ENCODE measurements at regions not wholly inside any gene's neighbourhood (a gene's known extent, or its start where the extent isn't known, plus 50 kb on each side); places are given as distances from the start of the nearest gene placed in this dataset.

DNA sequence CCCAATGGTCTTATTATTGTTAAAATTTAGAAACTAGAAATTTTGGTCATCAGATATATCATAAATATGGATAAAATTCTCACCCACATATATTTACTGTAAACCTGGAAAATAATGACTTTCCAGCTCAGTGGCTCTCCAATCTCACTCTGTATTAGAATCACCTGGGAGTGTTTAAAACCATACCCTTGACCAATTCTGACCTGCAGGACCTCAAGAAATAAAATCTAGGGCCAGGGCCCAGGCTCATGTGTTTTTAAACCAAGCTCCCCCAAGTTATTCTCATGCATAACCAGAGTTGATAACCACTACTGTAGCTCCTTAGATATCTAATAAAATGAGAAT lies 372.1 kb downstream of the SHQ1 start:
- no peak for DNase-seq (ENCODE audit: extremely low spot score, unreplicated experiment)
- no peaks in the 10 kb centered on the region for H3K36me3 Mint-ChIP-seq (ENCODE audit: unreplicated experiment)
- no peaks in the 10 kb centered on the region for H3K4me1 Mint-ChIP-seq (ENCODE audit: unreplicated experiment)
- no peak overlapping the region for H3K4me3 Mint-ChIP-seq (ENCODE audit: unreplicated experiment)
- H3K27me3 Mint-ChIP-seq (ENCODE audit: unreplicated experiment): no peaks in the 10 kb centered on the region
- no peaks in the 10 kb centered on the region for H3K9me3 Mint-ChIP-seq (ENCODE audit: unreplicated experiment)
- no peak overlapping the region for H3K27ac Mint-ChIP-seq (ENCODE audit: unreplicated experiment)
- TF ChIP-seq, protein P1, sequence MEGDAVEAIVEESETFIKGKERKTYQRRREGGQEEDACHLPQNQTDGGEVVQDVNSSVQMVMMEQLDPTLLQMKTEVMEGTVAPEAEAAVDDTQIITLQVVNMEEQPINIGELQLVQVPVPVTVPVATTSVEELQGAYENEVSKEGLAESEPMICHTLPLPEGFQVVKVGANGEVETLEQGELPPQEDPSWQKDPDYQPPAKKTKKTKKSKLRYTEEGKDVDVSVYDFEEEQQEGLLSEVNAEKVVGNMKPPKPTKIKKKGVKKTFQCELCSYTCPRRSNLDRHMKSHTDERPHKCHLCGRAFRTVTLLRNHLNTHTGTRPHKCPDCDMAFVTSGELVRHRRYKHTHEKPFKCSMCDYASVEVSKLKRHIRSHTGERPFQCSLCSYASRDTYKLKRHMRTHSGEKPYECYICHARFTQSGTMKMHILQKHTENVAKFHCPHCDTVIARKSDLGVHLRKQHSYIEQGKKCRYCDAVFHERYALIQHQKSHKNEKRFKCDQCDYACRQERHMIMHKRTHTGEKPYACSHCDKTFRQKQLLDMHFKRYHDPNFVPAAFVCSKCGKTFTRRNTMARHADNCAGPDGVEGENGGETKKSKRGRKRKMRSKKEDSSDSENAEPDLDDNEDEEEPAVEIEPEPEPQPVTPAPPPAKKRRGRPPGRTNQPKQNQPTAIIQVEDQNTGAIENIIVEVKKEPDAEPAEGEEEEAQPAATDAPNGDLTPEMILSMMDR (IDR thresholded peaks at IDR 0.05): no peak

DNA sequence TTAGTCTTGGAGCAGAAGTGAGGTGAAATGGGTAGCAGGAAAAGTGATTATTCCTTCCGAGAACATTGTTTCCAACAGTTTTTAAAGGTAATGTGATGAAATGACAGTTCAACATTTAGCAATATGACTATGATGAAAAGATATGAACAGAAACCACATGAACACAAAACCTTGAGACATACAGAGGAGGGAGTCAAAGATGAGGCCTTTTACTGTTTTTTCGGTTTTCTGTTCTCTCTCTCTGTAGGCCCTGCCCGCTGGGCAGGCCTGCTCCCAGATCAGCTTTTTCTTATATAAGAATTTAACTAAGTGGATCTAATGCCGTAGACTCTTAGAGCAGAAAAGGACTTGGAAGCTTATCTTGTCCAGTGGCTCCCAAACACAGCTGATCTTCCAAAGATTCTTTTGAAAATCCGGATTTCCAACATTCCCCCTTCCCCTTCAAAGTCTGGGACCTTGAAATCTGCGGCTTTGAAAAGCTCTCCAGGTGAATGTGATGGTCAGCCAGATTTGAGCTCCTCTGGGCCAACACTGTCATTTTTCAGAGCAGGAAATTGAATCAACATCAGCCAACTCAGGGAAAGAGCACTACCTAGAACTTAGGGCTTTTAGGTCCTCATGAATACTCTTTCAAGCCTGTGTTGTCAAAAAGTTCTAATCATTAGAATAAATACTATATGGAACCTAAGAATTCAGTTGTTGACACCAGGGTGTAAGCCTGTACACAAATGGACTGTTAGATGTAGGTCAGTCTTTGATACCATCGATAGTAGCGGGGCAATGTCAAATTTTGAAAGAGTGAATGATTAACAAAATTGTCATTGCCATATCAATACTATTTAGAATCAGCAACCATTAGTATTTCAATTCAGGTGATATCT lies 372.7 kb downstream of the SHQ1 start:
- H3K9me3 Mint-ChIP-seq (ENCODE audit: unreplicated experiment): no peaks in the 10 kb centered on the region

DNA sequence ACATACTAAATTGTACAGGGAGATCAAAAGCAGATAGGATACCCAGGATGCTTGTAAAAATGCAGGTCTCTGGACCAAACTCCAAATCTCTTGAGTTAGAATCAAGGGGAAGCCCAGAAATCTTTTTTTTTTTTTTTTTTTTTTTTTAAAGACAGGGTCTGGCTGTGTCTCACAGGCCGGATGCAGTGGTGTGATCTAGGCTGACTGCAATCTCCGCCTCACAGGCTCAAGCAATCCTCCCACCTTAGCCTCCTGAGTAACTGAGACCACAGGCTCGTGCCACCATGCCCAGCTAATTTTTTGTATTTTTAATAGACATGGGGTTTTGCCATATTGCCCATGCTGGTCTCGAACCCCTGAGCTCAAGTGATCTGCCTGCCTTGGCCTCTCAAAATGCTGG lies 373.5 kb downstream of the SHQ1 start:
- Mint-ChIP-seq H3K9me3 (ENCODE audit: unreplicated experiment) (no peaks in the 10 kb centered on the region), H3K27ac (ENCODE audit: unreplicated experiment) (no peak overlapping the region), H3K4me1 (ENCODE audit: unreplicated experiment) (no peaks in the 10 kb centered on the region), H3K36me3 (ENCODE audit: unreplicated experiment) (no peaks in the 10 kb centered on the region), H3K27me3 (ENCODE audit: unreplicated experiment) (peaks cover under 1% of the 10 kb centered on the region), H3K4me3 (ENCODE audit: unreplicated experiment) (no peak overlapping the region)
- TF ChIP-seq, protein P1 (IDR thresholded peaks at IDR 0.05): no peak
- DNase-seq (ENCODE audit: extremely low spot score, unreplicated experiment): no peak

More for the DNA sequence above, 372.7 kb downstream of the SHQ1 start:
- no peaks in the 10 kb centered on the region for H3K36me3 Mint-ChIP-seq (ENCODE audit: unreplicated experiment)
- TF ChIP-seq, protein P1 (IDR thresholded peaks at IDR 0.05): no peak
- no peak for DNase-seq (ENCODE audit: extremely low spot score, unreplicated experiment)
- H3K27me3 Mint-ChIP-seq (ENCODE audit: unreplicated experiment): no peaks in the 10 kb centered on the region
- H3K4me1 Mint-ChIP-seq (ENCODE audit: unreplicated experiment): no peaks in the 10 kb centered on the region
- no peak overlapping the region for H3K27ac Mint-ChIP-seq (ENCODE audit: unreplicated experiment)
- no peak overlapping the region for H3K4me3 Mint-ChIP-seq (ENCODE audit: unreplicated experiment)

DNA sequence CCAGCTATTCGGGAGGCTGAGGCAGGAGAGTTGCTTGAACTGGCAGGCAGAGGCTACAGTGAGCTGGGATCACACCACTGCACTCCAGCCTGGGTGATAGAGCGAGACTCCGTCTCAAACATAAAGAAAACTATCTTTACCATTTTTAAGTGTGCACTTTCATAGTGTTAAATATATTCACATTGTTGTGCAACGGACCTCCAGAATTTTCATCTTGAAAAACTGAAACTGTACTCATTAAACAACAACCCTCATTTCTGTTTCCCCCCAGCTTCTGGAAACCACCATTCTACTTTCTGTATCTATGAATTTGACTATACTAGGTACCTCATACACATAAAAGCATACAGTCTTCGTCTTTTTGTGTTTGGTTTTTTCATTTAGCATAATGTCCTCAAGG lies 375.1 kb downstream of the SHQ1 start:
- no peak for DNase-seq (ENCODE audit: extremely low spot score, unreplicated experiment)
- TF ChIP-seq, protein P1 (IDR thresholded peaks at IDR 0.05): no peak
- Mint-ChIP-seq H3K9me3 (ENCODE audit: unreplicated experiment) (no peaks in the 10 kb centered on the region), H3K4me1 (ENCODE audit: unreplicated experiment) (no peaks in the 10 kb centered on the region), H3K27me3 (ENCODE audit: unreplicated experiment) (peaks cover 9% of the 10 kb centered on the region), H3K4me3 (ENCODE audit: unreplicated experiment) (no peak overlapping the region), H3K36me3 (ENCODE audit: unreplicated experiment) (no peaks in the 10 kb centered on the region), H3K27ac (ENCODE audit: unreplicated experiment) (no peak overlapping the region)

DNA sequence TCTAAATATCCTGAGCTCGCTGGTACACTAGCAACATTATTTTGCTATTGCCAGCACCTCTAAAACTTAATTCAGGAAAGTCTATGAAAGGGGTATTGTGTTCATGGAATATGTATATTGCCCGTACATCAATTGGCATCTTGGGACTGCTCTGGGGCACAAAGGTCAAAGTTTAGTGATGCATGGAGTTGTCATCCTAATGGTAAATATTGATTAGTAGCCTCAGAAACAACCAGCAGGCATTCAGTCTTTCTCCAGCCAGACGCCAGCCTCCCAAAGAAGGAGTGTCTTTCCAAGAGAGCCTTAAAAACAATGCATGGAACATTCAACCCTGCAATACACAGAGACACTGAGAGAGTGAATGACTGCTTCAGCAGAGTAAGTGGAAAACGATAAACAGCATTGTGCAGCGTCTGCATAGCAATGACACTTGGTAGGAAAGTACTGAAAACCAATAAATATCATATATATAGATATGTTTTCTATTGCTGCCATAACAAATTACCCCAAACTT lies 377.3 kb downstream of the SHQ1 start:
- Mint-ChIP-seq H3K36me3 (ENCODE audit: unreplicated experiment) (no peaks in the 10 kb centered on the region), H3K27ac (ENCODE audit: unreplicated experiment) (no peak overlapping the region), H3K4me3 (ENCODE audit: unreplicated experiment) (no peak overlapping the region), H3K9me3 (ENCODE audit: unreplicated experiment) (no peaks in the 10 kb centered on the region), H3K4me1 (ENCODE audit: unreplicated experiment) (no peaks in the 10 kb centered on the region), H3K27me3 (ENCODE audit: unreplicated experiment) (peaks cover 26% of the 10 kb centered on the region)
- no peak for DNase-seq (ENCODE audit: extremely low spot score, unreplicated experiment)
- TF ChIP-seq, protein P1 (IDR thresholded peaks at IDR 0.05): no peak

All from osteocyte (in vitro differentiated cells).